K562 (cell line): ENCODE measurements at regions not wholly inside any gene's neighbourhood (a gene's known extent, or its start where the extent isn't known, plus 50 kb on each side); places are given as distances from the start of the nearest gene placed in this dataset.

Experiments used
- ATAC-seq: fragments of 200-7000 bp; cut with Tn5 transposase; 3 replicates; pipeline ENCODE4 v1.9.1; 2020; ENCODE audit warnings: moderate library complexity
- BruUV-seq: library from RNA; stranded (reverse); fragments of 400-500 nt; replicated peaks from 2 replicates; lab custom pipeline; 2021; lab: Mats Ljungman, UMichigan
- CTCF ChIA-PET: fragments of 300-600 bp; formaldehyde crosslinking; extraction: SDS; loops from one replicate; lab custom pipeline; 2021; ENCODE audit warnings: low intra/inter-chr PET ratio; lab: Yijun Ruan, JAX
- POLR2A ChIA-PET: fragments of 300-600, 350-650 bp; sonication (Branson Sonifier 250); formaldehyde crosslinking; extraction: SDS; loops from one replicate; lab custom pipeline; 2021; ENCODE audit warnings: antibody characterized with exemption, inconsistent platforms; lab: Yijun Ruan, JAX
- DNase-seq, 4 experiments: peaks; one replicate each; pipeline versions ENCODE4 v3.0.0 to v3.0.0-alpha.2; 2011 to 2018; ENCODE audit warnings: low spot score in 3 of 4, mixed read lengths in 3 of 4; ENCODE audit errors: extremely low read depth in 1 of 4
- FAIRE-seq: peaks from 2 replicates; lab custom pipeline; 2011; peaks lifted over from hg19 to GRCh38; lab: Jason Lieb, UNC
- H2AFZ ChIP-seq: 2 replicates; pipeline ENCODE4 v1.6.0; 2011; ENCODE audit warnings: low read depth, low read length, control low read depth, inconsistent platforms
- H3K27ac ChIP-seq: fragments of 200-600 bp; 3 replicates; pipeline ENCODE4 v1.8.0; 2011; ENCODE audit warnings: low read depth, mild to moderate bottlenecking, control low read depth, inconsistent platforms, low read length, moderate library complexity, mixed read lengths; ENCODE audit errors: extremely low read depth
- H3K27me3 ChIP-seq, 2 experiments: fragments of 300-600 bp in 1 of 2; 2 replicates in 1 of 2; 3 replicates in 1 of 2; pipeline versions ENCODE4 v1.6.0 to v1.8.0; 2011; ENCODE audit warnings: inconsistent platforms in 2 of 2, low read length in 2 of 2, mild to moderate bottlenecking in 1 of 2, mixed read lengths in 1 of 2, moderate library complexity in 1 of 2; ENCODE audit not compliant: control insufficient read depth in 2 of 2, insufficient read depth in 2 of 2
- H3K36me3 ChIP-seq: fragments of 300-600 bp; 3 replicates; pipeline ENCODE4 v1.8.0; 2011; ENCODE audit warnings: mild to moderate bottlenecking, low read length, inconsistent platforms; ENCODE audit not compliant: control insufficient read depth, insufficient read depth
- H3K4me1 ChIP-seq, 2 experiments: fragments of 200-600 bp in 1 of 2; replicated peaks in 1 of 2; 2 replicates in 1 of 2; 3 replicates in 1 of 2; pipeline versions ENCODE4 v1.5.1 to v1.8.0; 2011; ENCODE audit warnings: inconsistent platforms in 2 of 2, low read length in 2 of 2, mild to moderate bottlenecking in 1 of 2, mixed read lengths in 1 of 2, moderate library complexity in 1 of 2; ENCODE audit not compliant: control insufficient read depth in 2 of 2, insufficient read depth in 2 of 2
- H3K4me2 ChIP-seq: 2 replicates; pipeline ENCODE4 v1.6.1; 2011; ENCODE audit warnings: low read length, control low read depth, inconsistent platforms, mixed read lengths; ENCODE audit not compliant: insufficient read depth
- H3K4me3 ChIP-seq: fragments of 200-600 bp; sonication (generic), shearing (Covaris generic); 2 replicates; pipeline ENCODE4 v1.5.1; 2016; ENCODE audit warnings: control low read depth, inconsistent platforms
- H3K79me2 ChIP-seq: fragments of 200-600 bp; 3 replicates; pipeline ENCODE4 v1.8.0; 2011; ENCODE audit warnings: low read length, inconsistent platforms; ENCODE audit not compliant: control insufficient read depth, insufficient read depth
- H3K9ac ChIP-seq, 2 experiments: 2 replicates each; pipeline versions ENCODE4 v1.6.0 to v1.6.1; 2011; ENCODE audit warnings: low read depth in 2 of 2, low read length in 2 of 2, control low read depth in 1 of 2, inconsistent platforms in 1 of 2, mild to moderate bottlenecking in 1 of 2, mixed read lengths in 1 of 2; ENCODE audit not compliant: insufficient read depth in 1 of 2
- H3K9me1 ChIP-seq: one replicate; pipeline ENCODE4 v1.6.0; 2011; ENCODE audit warnings: inconsistent platforms, mild to moderate bottlenecking, low read length, moderate library complexity; ENCODE audit not compliant: control insufficient read depth, insufficient read depth
- H3K9me3 ChIP-seq: replicated peaks from 2 replicates; pipeline ENCODE4 v1.5.1; 2011; ENCODE audit warnings: low read depth, low read length, inconsistent platforms; ENCODE audit not compliant: control insufficient read depth, insufficient read depth
- H4K20me1 ChIP-seq: replicated peaks from 2 replicates; pipeline ENCODE4 v1.6.1; 2011; ENCODE audit warnings: low read length, inconsistent platforms, mixed read lengths; ENCODE audit not compliant: control insufficient read depth, insufficient read depth
- BRCA1 ChIP-seq, 2 experiments: fragments of 450-650 bp in 1 of 2; sonication (generic) in 1 of 2; formaldehyde crosslinking in 1 of 2; IDR thresholded peaks; 2 replicates each; pipeline versions ENCODE4 v1.5.0 to v1.6.1; 2017 to 2020; ENCODE audit warnings: mild to moderate bottlenecking in 1 of 2, missing genetic modification reagents in 1 of 2
- HMGXB4 ChIP-seq: sonication (generic); formaldehyde crosslinking; IDR thresholded peaks from 2 replicates; pipeline ENCODE4 v1.8.1; 2023; ENCODE audit warnings: mild to moderate bottlenecking, missing genetic modification reagents
- IRF1 ChIP-seq: sonication (generic); formaldehyde crosslinking; IDR thresholded peaks from 2 replicates; pipeline ENCODE4 v1.8.0; 2022; ENCODE audit warnings: missing genetic modification reagents, mild to moderate bottlenecking, borderline replicate concordance
- MLLT1 ChIP-seq, 2 experiments: fragments of 450-650 bp; IDR thresholded peaks; 2 replicates each; pipeline ENCODE4 v1.6.1; 2016
- NFYB ChIP-seq: IDR thresholded peaks from 2 replicates; pipeline ENCODE4 v1.6.1; 2011; ENCODE audit warnings: mild to moderate bottlenecking, moderate library complexity; ENCODE audit not compliant: insufficient read length; ENCODE audit errors: extremely low read depth
- NR2C2 ChIP-seq, 2 experiments: fragments of 200-800 bp in 1 of 2; sonication (Bioruptor generic) in 1 of 2; sonication (generic) in 1 of 2; formaldehyde crosslinking in 1 of 2; IDR thresholded peaks; 2 replicates each; pipeline versions ENCODE4 v1.6.1 to v1.8.0; 2016 to 2022; ENCODE audit warnings: mild to moderate bottlenecking in 1 of 2, missing compliant biosample characterization in 1 of 2, missing genetic modification characterization in 1 of 2, missing genetic modification reagents in 1 of 2
- POLR3A ChIP-seq: IDR thresholded peaks from 2 replicates; pipeline ENCODE4 v1.6.1; 2011; ENCODE audit warnings: borderline replicate concordance, mild to moderate bottlenecking, moderate library complexity; ENCODE audit not compliant: insufficient read length, insufficient read depth; ENCODE audit errors: extremely low read depth
- RAD51 ChIP-seq: fragments of 450-650 bp; IDR thresholded peaks from 2 replicates; pipeline ENCODE4 v1.7.1; 2016; ENCODE audit warnings: low read depth, mild to moderate bottlenecking, borderline replicate concordance
- RBFOX2 ChIP-seq: fragments of 200-400 bp; formaldehyde crosslinking; IDR thresholded peaks from 2 replicates; pipeline ENCODE4 v1.6.1; 2017; ENCODE audit warnings: low read depth, mild to moderate bottlenecking, low read length, moderate library complexity
- ZNF431 ChIP-seq: sonication (generic); formaldehyde crosslinking; IDR thresholded peaks from 2 replicates; pipeline ENCODE4 v1.8.0; 2022; ENCODE audit warnings: mild to moderate bottlenecking, missing genetic modification reagents
- ZNF717 ChIP-seq: fragments of 250-450 bp; sonication (Bioruptor Pico); IDR thresholded peaks from 2 replicates; pipeline ENCODE4 v1.5.0; 2021
- ZNF76 ChIP-seq: fragments of 250-450 bp; sonication (Bioruptor Pico); IDR thresholded peaks from 2 replicates; pipeline ENCODE4 v1.4.0; 2020; ENCODE audit warnings: mild to moderate bottlenecking, moderate library complexity, borderline replicate concordance
- WGBS: fragments of 100-300 bp; shearing (Covaris generic); methylation state at CpG from one replicate; pipeline ENCODE4 v1.1.6; 2016; ENCODE audit warnings: low coverage, mixed read lengths; ENCODE audit not compliant: insufficient coverage; ENCODE audit errors: missing lambda C conversion rate; 5-methylcytosine and 5-hydroxymethylcytosine counted together
- in situ Hi-C: fragments of 300-500 bp; cut with MboI; formaldehyde crosslinking; loops from 4 replicates; pipeline ENCODE4 v1.15.0; 2018; ENCODE audit warnings: inconsistent platforms, mixed read lengths
- intact Hi-C: fragments of 100-400 bp; cut with micrococcal nuclease; formaldehyde crosslinking; loops from 2 replicates; pipeline ENCODE4 v1.14.2; 2022

- H3K9me1 ChIP-seq: no peaks in the 10 kb centered on the region
- POLR2A ChIA-PET: no interaction called here
- H3K9ac ChIP-seq: no peak overlapping the region
- 0% methylated on average over 1 of the region's 4 CpGs for WGBS
- FAIRE-seq (no peak), DNase-seq (no peak), ATAC-seq (no peak)
- H4K20me1 ChIP-seq: no peaks in the 10 kb centered on the region
- no peaks in the 10 kb centered on the region for H3K9me3 ChIP-seq
- intact Hi-C loops (no loop called here), in situ Hi-C loops (no loop called here)
- CTCF ChIA-PET: no interaction called here
- TF ChIP-seq HMGXB4 (CRISPR knock-in tag) (no peak), RAD51 (no peak)
- H3K79me2 ChIP-seq: no peaks in the 10 kb centered on the region
- H3K27ac ChIP-seq: no peak overlapping the region
- H3K4me2 ChIP-seq: no peak overlapping the region
- H3K27me3 ChIP-seq: no peaks in the 10 kb centered on the region
- H3K36me3 ChIP-seq: no peaks in the 10 kb centered on the region
- H2AFZ ChIP-seq: no peak overlapping the region
- no TSS peak for BruUV-seq
- no peaks in the 10 kb centered on the region for H3K4me1 ChIP-seq
- no peak overlapping the region for H3K4me3 ChIP-seq
Observed at GRCh38 chr14:66330228-66330627, 155.9 kb upstream of the CCDC196 start.

GRCh38 chr14:66330916-66331315 lies 155.3 kb upstream of the CCDC196 start:
- Histone ChIP-seq H4K20me1 (no peaks in the 10 kb centered on the region), H3K79me2 (no peaks in the 10 kb centered on the region), H3K9me1 (no peaks in the 10 kb centered on the region), H3K27ac (no peak overlapping the region), H3K9ac (no peak overlapping the region), H3K4me2 (no peak overlapping the region), H3K9me3 (no peaks in the 10 kb centered on the region), H3K4me1 (no peaks in the 10 kb centered on the region), H3K27me3 (no peaks in the 10 kb centered on the region), H2AFZ (no peak overlapping the region), H3K36me3 (no peaks in the 10 kb centered on the region), H3K4me3 (no peak overlapping the region)
- FAIRE-seq (no peak), ATAC-seq (no peak), DNase-seq (no peak)
- POLR2A ChIA-PET: no interaction called here
- in situ Hi-C loops: no loop called here
- CTCF ChIA-PET: no interaction called here
- intact Hi-C loops: no loop called here
- no TSS peak for BruUV-seq
- TF ChIP-seq BRCA1 (IDR thresholded peaks at IDR 0.05): no peak
- TF ChIP-seq BRCA1 (CRISPR knock-in tag; IDR thresholded peaks at IDR 0.05): no peak
- TF ChIP-seq NR2C2 (CRISPR knock-in tag; IDR thresholded peaks at IDR 0.05): no peak
- TF ChIP-seq NR2C2 (tag; IDR thresholded peaks at IDR 0.05): no peak
- no peak for TF ChIP-seq POLR3A
- TF ChIP-seq ZNF76 (CRISPR knock-in tag): no peak
- TF ChIP-seq MLLT1 (IDR thresholded peaks at IDR 0.05): no peak
- no peak for TF ChIP-seq NFYB
- TF ChIP-seq ZNF717 (CRISPR knock-in tag): no peak
- no peak for TF ChIP-seq IRF1
- TF ChIP-seq RBFOX2: no peak
- TF ChIP-seq ZNF431 (CRISPR knock-in tag): no peak
